ENCODE measurements at regions not wholly inside any gene's neighbourhood (a gene's known extent, or its start where the extent isn't known, plus 50 kb on each side); places are given as distances from the start of the nearest gene placed in this dataset.
"Not testable (repeated sequence)": the region's sequence is repeated elsewhere in the genome, so short reads cannot be mapped to it uniquely, and the experiment has no call there.

DNA sequence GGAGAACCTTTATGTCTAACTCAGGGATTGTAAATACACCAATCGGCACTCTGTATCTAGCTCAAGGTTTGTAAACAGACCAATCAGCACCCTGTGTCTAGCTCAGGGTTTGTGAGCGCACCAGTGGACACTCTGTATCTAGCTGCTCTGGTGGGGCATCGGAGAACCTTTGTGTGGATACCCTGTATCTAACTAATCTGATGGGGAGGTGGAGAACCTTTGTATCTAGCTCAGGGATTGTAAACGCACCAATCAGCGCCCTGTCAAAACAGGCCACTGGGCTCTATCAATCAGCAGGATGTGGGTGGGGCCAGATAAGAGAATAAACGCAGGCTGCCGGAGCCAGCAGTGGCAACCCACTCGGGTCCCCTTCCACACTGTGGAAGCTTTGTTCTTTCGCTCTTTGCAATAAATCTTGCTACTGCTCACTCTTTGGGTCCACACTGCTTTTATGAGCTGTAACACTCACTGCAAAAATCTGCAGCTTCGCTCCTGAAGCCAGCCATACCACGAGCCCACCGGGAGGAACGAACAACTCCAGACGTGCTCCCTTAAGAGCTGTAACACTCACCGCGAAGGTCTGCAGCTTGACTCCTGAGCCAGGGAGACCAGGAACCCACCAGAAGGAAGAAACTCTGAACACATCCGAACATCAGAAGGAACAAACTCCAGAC lies 1673.2 kb upstream of the B3GALT2 start:
- POLR2A ChIA-PET; H3K27ac Mint-ChIP-seq; H3K27me3 Mint-ChIP-seq; DNase-seq; CTCF ChIA-PET; H3K4me3 Mint-ChIP-seq; H3K4me1 Mint-ChIP-seq; H3K36me3 Mint-ChIP-seq (ENCODE audit: low read depth); H3K9me3 Mint-ChIP-seq: not testable (repeated sequence)

- H3K9me3 Mint-ChIP-seq; H3K36me3 Mint-ChIP-seq (ENCODE audit: low read depth); POLR2A ChIA-PET; H3K27ac Mint-ChIP-seq; H3K4me3 Mint-ChIP-seq; H3K4me1 Mint-ChIP-seq; H3K27me3 Mint-ChIP-seq; CTCF ChIA-PET; DNase-seq: not testable (repeated sequence)
These were observed 1672.5 kb upstream of the B3GALT2 start for GRCh38 chr1:194858811-194859480.

GRCh38 chr1:194857413-194857812 lies 1671.0 kb upstream of the B3GALT2 start:
- Mint-ChIP-seq H3K36me3 (ENCODE audit: low read depth) (no peaks in the 10 kb centered on the region), H3K27ac (no peak overlapping the region), H3K27me3 (no peaks in the 10 kb centered on the region), H3K9me3 (peaks cover 2% of the 10 kb centered on the region), H3K4me3 (no peak overlapping the region), H3K4me1 (no peaks in the 10 kb centered on the region)
- CTCF ChIA-PET = no interaction called here
- POLR2A ChIA-PET = no interaction called here
- no peak for DNase-seq

DNA sequence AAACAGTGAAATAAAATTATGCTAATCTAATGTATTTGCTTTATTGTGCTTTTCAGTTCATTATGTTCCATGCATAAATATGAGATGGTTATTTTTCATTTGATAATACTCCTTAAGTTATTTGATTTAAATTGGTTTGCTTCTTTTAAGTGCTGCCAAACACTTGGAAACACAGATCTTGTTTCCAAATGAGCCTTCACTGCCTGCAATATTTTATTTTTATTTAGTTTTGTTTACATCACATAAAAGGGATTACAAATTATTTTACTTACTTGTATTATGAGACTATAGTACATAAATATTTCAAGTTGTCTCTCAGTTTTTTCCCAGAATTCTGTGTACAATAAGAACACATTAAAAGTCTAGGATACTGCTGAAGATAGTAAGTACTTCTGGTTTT lies 1662.4 kb upstream of the B3GALT2 start:
- Mint-ChIP-seq H3K4me1 (no peaks in the 10 kb centered on the region), H3K27me3 (no peaks in the 10 kb centered on the region), H3K4me3 (no peak overlapping the region), H3K9me3 (no peaks in the 10 kb centered on the region), H3K27ac (no peak overlapping the region), H3K36me3 (ENCODE audit: low read depth) (no peaks in the 10 kb centered on the region)
- no peak for DNase-seq
- ChIA-PET POLR2A (no interaction called here), CTCF (no interaction called here)

- H3K36me3 Mint-ChIP-seq (ENCODE audit: low read depth) = no peaks in the 10 kb centered on the region
- H3K27me3 Mint-ChIP-seq = no peaks in the 10 kb centered on the region
- no peaks in the 10 kb centered on the region for H3K9me3 Mint-ChIP-seq
- no peak for DNase-seq
- H3K4me3 Mint-ChIP-seq = no peak overlapping the region
- H3K27ac Mint-ChIP-seq = no peak overlapping the region
- CTCF ChIA-PET = no interaction called here
- POLR2A ChIA-PET = no interaction called here
- no peaks in the 10 kb centered on the region for H3K4me1 Mint-ChIP-seq
These were observed 1660.1 kb upstream of the B3GALT2 start for GRCh38 chr1:194846488-194846887.

GRCh38 chr1:194843077-194843476 lies 1656.7 kb upstream of the B3GALT2 start:
- ChIA-PET CTCF (no interaction called here), POLR2A (no interaction called here)
- Mint-ChIP-seq H3K4me1 (no peaks in the 10 kb centered on the region), H3K27me3 (no peaks in the 10 kb centered on the region), H3K36me3 (ENCODE audit: low read depth) (no peaks in the 10 kb centered on the region), H3K4me3 (no peak overlapping the region), H3K27ac (no peak overlapping the region), H3K9me3 (no peaks in the 10 kb centered on the region)
- DNase-seq = no peak

DNA sequence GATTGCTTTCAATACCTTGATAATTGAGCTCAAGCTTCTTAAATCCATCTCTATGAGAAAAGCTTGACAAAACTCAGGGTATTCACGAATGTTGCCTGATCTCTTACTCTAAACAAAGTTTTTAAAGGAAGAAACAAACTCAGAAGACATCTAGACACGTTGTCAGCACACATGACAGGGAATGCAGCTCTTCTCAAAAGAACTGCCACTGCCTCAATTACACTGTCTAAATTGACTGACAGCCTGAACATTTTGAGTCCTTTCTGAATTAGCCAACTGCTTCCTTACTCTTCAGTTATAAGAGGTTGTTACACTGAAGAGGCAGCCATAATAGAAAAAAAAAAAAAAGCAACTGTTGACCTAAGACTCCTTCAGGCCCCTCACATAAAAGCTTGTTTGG lies 1646.7 kb upstream of the B3GALT2 start:
- Mint-ChIP-seq H3K4me3 (no peak overlapping the region), H3K9me3 (no peaks in the 10 kb centered on the region)

GRCh38 chr1:194831595-194831994 lies 1645.2 kb upstream of the B3GALT2 start:
- H3K4me3 Mint-ChIP-seq; H3K4me1 Mint-ChIP-seq; H3K27ac Mint-ChIP-seq; DNase-seq; H3K27me3 Mint-ChIP-seq; H3K36me3 Mint-ChIP-seq (ENCODE audit: low read depth); CTCF ChIA-PET; H3K9me3 Mint-ChIP-seq; POLR2A ChIA-PET: not testable (repeated sequence)

More for the DNA sequence above, 1646.7 kb upstream of the B3GALT2 start:
- ChIA-PET POLR2A (no interaction called here), CTCF (no interaction called here)
- H3K4me1 Mint-ChIP-seq = no peaks in the 10 kb centered on the region
- H3K27ac Mint-ChIP-seq = no peak overlapping the region
- no peaks in the 10 kb centered on the region for H3K27me3 Mint-ChIP-seq
- DNase-seq = no peak
- H3K36me3 Mint-ChIP-seq (ENCODE audit: low read depth) = no peaks in the 10 kb centered on the region

DNA sequence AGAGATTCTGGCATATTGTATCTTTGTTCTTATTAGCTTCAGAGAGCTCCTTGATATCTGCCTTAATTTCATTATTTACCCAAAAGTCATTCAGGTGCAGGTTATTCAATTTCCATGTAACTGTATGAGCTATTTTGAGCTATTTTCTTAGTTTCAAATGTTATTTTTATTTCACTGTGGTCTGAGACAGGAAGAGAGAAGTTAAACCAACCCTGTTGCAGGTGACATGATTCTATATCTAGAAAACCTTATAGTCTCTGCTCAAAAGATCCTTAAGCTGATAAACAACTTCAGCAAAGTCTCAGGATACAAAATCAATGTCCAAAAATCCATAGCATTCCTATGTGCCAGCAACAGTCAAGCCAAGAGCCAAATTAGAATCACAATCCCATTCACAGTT lies 1644.0 kb upstream of the B3GALT2 start:
- ChIA-PET CTCF (no interaction called here), POLR2A (no interaction called here)
- H3K9me3 Mint-ChIP-seq = no peaks in the 10 kb centered on the region
- H3K27ac Mint-ChIP-seq = no peak overlapping the region
- no peak overlapping the region for H3K4me3 Mint-ChIP-seq
- no peaks in the 10 kb centered on the region for H3K36me3 Mint-ChIP-seq (ENCODE audit: low read depth)
- no peaks in the 10 kb centered on the region for H3K27me3 Mint-ChIP-seq
- H3K4me1 Mint-ChIP-seq = no peaks in the 10 kb centered on the region
- no peak for DNase-seq

- POLR2A ChIA-PET = no interaction called here
- Mint-ChIP-seq H3K4me3 (no peak overlapping the region), H3K27me3 (no peaks in the 10 kb centered on the region), H3K36me3 (ENCODE audit: low read depth) (no peaks in the 10 kb centered on the region), H3K9me3 (no peaks in the 10 kb centered on the region), H3K4me1 (no peaks in the 10 kb centered on the region), H3K27ac (no peak overlapping the region)
- CTCF ChIA-PET = no interaction called here
- no peak for DNase-seq
These were observed 1643.1 kb upstream of the B3GALT2 start for GRCh38 chr1:194829492-194829891.

DNA sequence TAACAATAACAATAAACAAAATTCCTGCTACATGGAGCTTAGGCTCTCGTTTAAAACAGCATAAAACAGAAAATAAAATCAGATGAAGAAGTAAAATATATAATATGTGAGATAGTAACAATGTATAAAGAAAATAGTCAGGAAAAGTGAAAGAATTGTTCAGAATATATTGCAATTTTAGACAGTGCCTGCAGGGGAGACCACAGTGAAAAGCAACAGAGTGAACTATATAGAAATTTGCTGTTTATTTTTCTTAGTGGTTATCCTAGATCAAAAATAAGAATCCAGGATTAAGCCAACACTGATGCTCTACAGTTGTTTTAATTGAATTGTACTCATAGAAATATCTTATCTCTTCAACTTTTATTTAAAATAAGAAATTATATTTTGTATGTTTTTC lies 1639.0 kb upstream of the B3GALT2 start:
- Mint-ChIP-seq H3K4me3 (no peak overlapping the region), H3K9me3 (no peaks in the 10 kb centered on the region), H3K4me1 (no peaks in the 10 kb centered on the region), H3K27ac (no peak overlapping the region), H3K27me3 (no peaks in the 10 kb centered on the region), H3K36me3 (ENCODE audit: low read depth) (no peaks in the 10 kb centered on the region)
- ChIA-PET POLR2A (no interaction called here), CTCF (no interaction called here)
- DNase-seq = no peak

- Mint-ChIP-seq H3K27me3 (no peaks in the 10 kb centered on the region), H3K36me3 (ENCODE audit: low read depth) (no peaks in the 10 kb centered on the region), H3K27ac (no peak overlapping the region), H3K4me1 (no peaks in the 10 kb centered on the region), H3K4me3 (no peak overlapping the region), H3K9me3 (no peaks in the 10 kb centered on the region)
- ChIA-PET POLR2A (no interaction called here), CTCF (no interaction called here)
- no peak for DNase-seq
These were observed 1634.7 kb upstream of the B3GALT2 start for GRCh38 chr1:194821091-194821490.

DNA sequence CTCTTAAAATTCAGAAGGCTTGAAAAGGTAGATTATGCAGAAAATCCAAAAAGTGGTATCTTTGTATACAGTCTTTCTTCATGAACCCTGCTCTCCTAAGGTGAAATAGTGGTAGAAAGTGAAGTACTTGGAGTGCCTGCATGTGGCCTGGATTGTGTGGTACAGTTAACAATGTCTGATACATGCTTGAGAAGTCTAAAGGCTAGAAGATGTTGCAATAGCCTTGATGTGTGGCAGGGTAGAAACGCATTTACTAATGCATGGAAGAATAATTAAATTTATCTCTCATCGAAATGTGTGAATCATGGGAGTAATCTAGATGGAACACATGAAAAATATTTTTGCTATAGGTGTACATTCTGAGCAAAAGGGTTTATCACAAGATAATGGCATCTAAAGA lies 1632.3 kb upstream of the B3GALT2 start:
- Mint-ChIP-seq H3K4me1 (no peaks in the 10 kb centered on the region), H3K27me3 (no peaks in the 10 kb centered on the region), H3K36me3 (ENCODE audit: low read depth) (no peaks in the 10 kb centered on the region), H3K27ac (no peak overlapping the region), H3K9me3 (no peaks in the 10 kb centered on the region), H3K4me3 (no peak overlapping the region)
- DNase-seq = no peak
- ChIA-PET POLR2A (no interaction called here), CTCF (no interaction called here)

GRCh38 chr1:194816859-194817258 lies 1630.4 kb upstream of the B3GALT2 start:
- Mint-ChIP-seq H3K9me3 (no peaks in the 10 kb centered on the region), H3K27me3 (no peaks in the 10 kb centered on the region), H3K27ac (no peak overlapping the region), H3K36me3 (ENCODE audit: low read depth) (no peaks in the 10 kb centered on the region), H3K4me1 (no peaks in the 10 kb centered on the region), H3K4me3 (no peak overlapping the region)
- CTCF ChIA-PET = no interaction called here
- DNase-seq = no peak
- POLR2A ChIA-PET = no interaction called here
